PC-3 (cell line): ENCODE measurements at regions not wholly inside any gene's neighbourhood (a gene's known extent, or its start where the extent isn't known, plus 50 kb on each side); places are given as distances from the start of the nearest gene placed in this dataset.

Experiments used
- CTCF ChIP-seq: fragments of 300-600 bp; sonication (generic); conservative IDR thresholded peaks from 2 replicates; pipeline ENCODE4 v1.5.1; 2017; ENCODE audit warnings: antibody characterized with exemption, low read depth, mild to moderate bottlenecking, low read length
- EZH2 ChIP-seq: fragments of 300-600 bp; sonication (generic); IDR thresholded peaks from one replicate; pipeline ENCODE4 v1.6.1; 2017; ENCODE audit warnings: antibody characterized with exemption, mild to moderate bottlenecking, low read length; ENCODE audit not compliant: unreplicated experiment
- EZH2phosphoT487 ChIP-seq: fragments of 300-600 bp; sonication (generic); IDR thresholded peaks from 2 replicates; pipeline ENCODE4 v1.6.1; 2018; ENCODE audit warnings: mild to moderate bottlenecking, antibody characterized with exemption, low read length, borderline replicate concordance

- TF ChIP-seq EZH2 (no peak), EZH2phosphoT487 (no peak), CTCF (no peak)
These were observed 166.9 kb upstream of the KLF7 start for GRCh38 chr2:207332480-207333212.
